ENCODE measurements at regions not wholly inside any gene's neighbourhood (a gene's known extent, or its start where the extent isn't known, plus 50 kb on each side); places are given as distances from the start of the nearest gene placed in this dataset.
"Not testable (repeated sequence)": the region's sequence is repeated elsewhere in the genome, so short reads cannot be mapped to it uniquely, and the experiment has no call there.

- no peak for TF ChIP-seq CTCF (IDR thresholded peaks at IDR 0.05)
- Histone ChIP-seq H3K27me3 (no peaks in the 10 kb centered on the region), H3K36me3 (no peaks in the 10 kb centered on the region), H3K9me3 (no peaks in the 10 kb centered on the region), H3K4me1 (no peaks in the 10 kb centered on the region), H3K27ac (no peak overlapping the region), H3K4me3 (no peak overlapping the region)
- ATAC-seq (no peak), DNase-seq (no peak)
- intact Hi-C loops (cut with DNase I), result no loop called here
Measured at GRCh38 chr12:75628916-75629315, 117.5 kb upstream of the KRR1 start.

DNA sequence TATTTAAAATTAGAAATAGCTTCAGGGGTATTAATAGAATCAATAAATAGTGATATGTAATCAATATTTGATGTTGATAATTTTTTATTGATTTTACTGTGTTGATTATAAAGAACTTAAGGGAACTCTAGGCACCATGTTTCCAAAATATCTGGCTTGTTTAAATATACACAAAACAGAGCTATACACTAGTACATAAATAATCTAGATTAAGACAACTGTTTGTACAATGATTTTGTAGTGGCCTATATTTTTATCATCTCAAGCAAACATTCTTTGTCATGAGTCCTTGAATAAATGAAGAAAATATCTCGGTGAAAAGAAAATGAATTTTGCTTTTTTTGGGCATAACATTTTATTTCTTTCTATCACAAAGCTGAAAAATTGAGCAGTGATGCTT lies 117.1 kb upstream of the KRR1 start:
- H3K36me3 ChIP-seq, result no peaks in the 10 kb centered on the region
- H3K9me3 ChIP-seq, result no peaks in the 10 kb centered on the region
- intact Hi-C loops (cut with DNase I), result no loop called here
- ATAC-seq (no peak), DNase-seq (no peak)
- no peak overlapping the region for H3K4me3 ChIP-seq
- no peaks in the 10 kb centered on the region for H3K4me1 ChIP-seq
- TF ChIP-seq CTCF (IDR thresholded peaks at IDR 0.05), result no peak
- H3K27me3 ChIP-seq, result no peaks in the 10 kb centered on the region
- no peak overlapping the region for H3K27ac ChIP-seq

DNA sequence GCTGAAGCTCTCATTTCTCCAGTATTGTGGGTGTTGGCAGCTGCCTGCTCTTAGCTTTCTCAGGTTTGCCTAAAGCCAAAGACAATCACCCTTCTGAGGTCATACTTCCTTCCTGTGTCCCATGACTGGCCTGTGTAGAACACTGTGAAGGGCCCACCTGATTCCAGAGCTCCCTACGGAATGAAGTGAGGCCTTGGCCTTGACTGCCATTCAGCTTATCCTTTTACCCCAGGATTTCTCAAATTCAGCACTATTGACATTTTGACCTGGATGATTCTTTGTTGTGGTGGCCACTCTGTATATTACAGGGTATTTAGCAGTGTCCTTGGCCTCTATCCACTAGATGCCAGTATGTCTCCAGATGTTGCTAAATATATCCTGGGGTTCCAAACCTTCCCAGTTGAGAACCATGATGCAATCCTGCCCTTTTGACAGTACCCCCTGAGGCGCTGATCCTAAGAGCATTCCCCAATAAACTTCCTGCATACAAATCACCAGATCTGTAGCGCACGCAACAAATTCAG lies 112.3 kb upstream of the KRR1 start:
- Histone ChIP-seq H3K27ac (no peak overlapping the region), H3K9me3 (no peaks in the 10 kb centered on the region), H3K4me1 (no peaks in the 10 kb centered on the region), H3K4me3 (no peak overlapping the region), H3K27me3 (no peaks in the 10 kb centered on the region), H3K36me3 (no peaks in the 10 kb centered on the region)
- no peak for TF ChIP-seq CTCF (IDR thresholded peaks at IDR 0.05)
- DNase-seq (no peak), ATAC-seq (peak; percentile 37)
- intact Hi-C loops (cut with DNase I), result no loop called here

- no peak for DNase-seq
- intact Hi-C loops (cut with DNase I), result no loop called here
- H3K27ac ChIP-seq, result no peak overlapping the region
- H3K27me3 ChIP-seq, result no peaks in the 10 kb centered on the region
- H3K9me3 ChIP-seq, result no peaks in the 10 kb centered on the region
- no peak for ATAC-seq
- H3K36me3 ChIP-seq, result no peaks in the 10 kb centered on the region
- no peaks in the 10 kb centered on the region for H3K4me1 ChIP-seq
- TF ChIP-seq CTCF (IDR thresholded peaks at IDR 0.05), result no peak
- H3K4me3 ChIP-seq, result no peak overlapping the region
Measured at GRCh38 chr12:75622492-75622891, 111.1 kb upstream of the KRR1 start.

DNA sequence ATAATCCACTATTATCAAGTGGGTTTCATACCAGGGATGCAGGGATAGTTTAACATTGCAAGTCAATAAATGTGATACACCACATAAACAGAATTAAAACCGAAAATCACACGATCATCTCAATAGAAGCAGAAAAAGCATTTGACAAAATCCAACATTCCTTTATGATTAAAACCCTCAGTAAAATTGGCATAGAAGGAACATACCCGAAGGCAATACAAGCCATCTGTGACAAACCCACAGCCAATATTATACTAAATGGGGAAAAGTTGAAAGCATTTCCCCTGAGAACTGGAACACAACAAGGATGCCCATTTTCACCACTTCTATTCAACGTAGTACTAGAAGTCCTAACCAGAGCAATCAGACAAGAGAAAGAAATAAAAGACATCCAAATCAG lies 103.0 kb upstream of the KRR1 start:
- H3K27ac ChIP-seq; DNase-seq; intact Hi-C loops (cut with DNase I); H3K9me3 ChIP-seq; H3K27me3 ChIP-seq; ATAC-seq; H3K4me3 ChIP-seq; H3K36me3 ChIP-seq; H3K4me1 ChIP-seq: not testable (repeated sequence)

- Histone ChIP-seq H3K4me3 (no peak overlapping the region), H3K27ac (no peak overlapping the region), H3K4me1 (no peaks in the 10 kb centered on the region), H3K36me3 (no peaks in the 10 kb centered on the region), H3K27me3 (no peaks in the 10 kb centered on the region), H3K9me3 (no peaks in the 10 kb centered on the region)
- intact Hi-C loops (cut with DNase I), result no loop called here
- DNase-seq (no peak), ATAC-seq (no peak)
- TF ChIP-seq CTCF (IDR thresholded peaks at IDR 0.05), result no peak
Measured at GRCh38 chr12:75613981-75614380, 102.6 kb upstream of the KRR1 start.
